ENCODE measurements at regions not wholly inside any gene's neighbourhood (a gene's known extent, or its start where the extent isn't known, plus 50 kb on each side); places are given as distances from the start of the nearest gene placed in this dataset.
"Not testable (repeated sequence)": the region's sequence is repeated elsewhere in the genome, so short reads cannot be mapped to it uniquely, and the experiment has no call there.

DNA sequence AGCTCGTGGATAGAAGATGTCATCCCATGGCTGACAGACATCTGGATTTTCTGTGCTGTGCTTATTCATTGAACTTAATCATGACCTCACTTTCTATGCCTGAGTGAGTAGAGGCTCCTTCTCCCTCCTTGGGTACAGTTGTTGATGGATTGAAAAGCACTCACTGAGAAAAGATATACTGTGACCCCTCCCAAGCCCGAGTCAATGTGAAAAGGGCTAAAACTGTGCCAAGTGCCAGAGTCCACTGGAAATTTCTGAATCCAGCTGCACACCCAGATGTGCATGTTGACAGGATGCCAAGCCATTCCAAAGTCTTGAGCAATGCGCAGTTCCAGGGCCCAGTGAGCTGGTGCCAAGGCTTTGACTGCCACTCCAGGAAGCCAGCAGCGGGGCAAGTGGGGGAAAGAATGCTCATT is 473.0 kb downstream of the NTRK2 start:
- DNase-seq, result peak; percentile 4

DNA sequence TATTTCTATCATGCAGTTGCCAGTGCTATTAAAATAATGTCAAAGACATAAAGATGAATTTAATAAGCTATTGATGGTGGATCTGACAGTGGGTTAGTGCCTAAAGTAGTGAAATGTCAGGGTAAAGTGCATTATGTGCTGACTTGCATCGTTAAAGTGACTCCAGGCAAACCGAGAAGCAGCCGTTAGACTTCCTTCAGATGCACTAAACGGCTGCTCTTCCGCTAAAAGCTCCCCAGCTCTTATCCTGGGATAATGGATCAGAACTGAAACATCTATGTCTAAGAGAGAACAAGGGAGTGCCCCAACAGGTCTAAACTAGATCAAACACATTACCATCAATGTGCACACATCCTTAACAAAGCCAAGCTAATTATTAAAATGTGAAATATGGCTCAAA is 468.2 kb downstream of the NTRK2 start:
- no peak for DNase-seq

GRCh38 chr9:85136987-85137386 is 467.5 kb downstream of the NTRK2 start:
- DNase-seq, result no peak

GRCh38 chr9:85136507-85136906 is 467.0 kb downstream of the NTRK2 start:
- no peak for DNase-seq

GRCh38 chr9:85130764-85131163 is 461.2 kb downstream of the NTRK2 start:
- DNase-seq, result no peak

DNA sequence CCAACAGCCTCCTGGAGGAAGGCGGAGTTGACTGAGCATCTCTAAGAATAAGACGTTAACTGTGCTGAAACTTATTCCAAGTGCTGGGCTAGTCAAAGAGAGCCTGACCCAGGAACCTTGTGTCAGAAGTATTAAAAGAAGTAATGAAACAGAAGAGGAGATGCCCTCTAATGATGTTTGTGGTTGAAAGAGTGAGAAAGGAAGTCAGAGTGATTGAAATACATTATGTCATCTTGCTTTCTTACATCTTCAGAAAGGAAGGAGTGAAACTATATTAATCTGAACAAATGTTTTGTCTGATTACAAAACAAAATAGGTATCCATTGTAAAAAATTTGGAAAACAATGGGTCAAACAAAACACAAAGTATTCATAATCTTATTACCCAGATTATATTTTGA is 460.7 kb downstream of the NTRK2 start:
- no peak for DNase-seq

DNA sequence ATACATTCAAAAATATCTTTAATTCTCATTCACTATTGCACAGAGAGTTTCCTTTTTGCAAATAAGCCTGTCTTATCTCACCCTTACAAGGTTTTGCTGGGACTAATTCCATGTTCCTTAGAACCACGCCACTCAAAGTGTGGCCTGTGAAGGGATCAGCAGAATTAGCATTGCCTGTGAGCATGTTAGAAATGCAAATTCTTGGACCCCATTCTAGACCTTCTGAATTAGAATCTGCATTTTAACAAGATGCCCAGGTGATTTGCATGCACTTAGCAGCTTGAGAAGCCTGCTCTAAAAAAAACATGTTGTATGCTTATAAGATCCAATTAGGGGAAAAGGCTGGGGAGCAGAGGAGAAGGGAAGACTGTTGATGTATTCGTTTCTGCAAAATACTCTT is 460.0 kb downstream of the NTRK2 start:
- no peak for DNase-seq

- peak; percentile 14 for DNase-seq
These were observed 449.6 kb downstream of the NTRK2 start for GRCh38 chr9:85118990-85119755.

DNA sequence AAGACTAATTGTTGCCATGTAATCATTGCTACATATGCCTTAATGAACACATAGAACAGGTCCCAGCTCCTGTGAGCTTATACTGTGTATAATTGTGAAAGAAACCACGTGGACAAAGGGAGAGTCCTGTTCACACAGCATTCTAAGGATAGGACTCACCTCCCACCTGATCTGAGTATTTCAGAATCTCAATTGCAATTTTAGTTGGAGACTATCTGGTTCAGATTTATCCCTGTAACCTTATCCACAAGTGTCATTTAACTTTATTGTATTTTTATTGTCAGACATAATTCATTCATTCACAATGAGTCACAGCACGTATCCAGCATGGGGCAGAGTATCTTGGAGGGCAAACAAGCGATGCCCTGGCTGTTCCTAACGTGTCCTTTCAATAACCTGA is 448.3 kb downstream of the NTRK2 start:
- DNase-seq, result no peak

DNA sequence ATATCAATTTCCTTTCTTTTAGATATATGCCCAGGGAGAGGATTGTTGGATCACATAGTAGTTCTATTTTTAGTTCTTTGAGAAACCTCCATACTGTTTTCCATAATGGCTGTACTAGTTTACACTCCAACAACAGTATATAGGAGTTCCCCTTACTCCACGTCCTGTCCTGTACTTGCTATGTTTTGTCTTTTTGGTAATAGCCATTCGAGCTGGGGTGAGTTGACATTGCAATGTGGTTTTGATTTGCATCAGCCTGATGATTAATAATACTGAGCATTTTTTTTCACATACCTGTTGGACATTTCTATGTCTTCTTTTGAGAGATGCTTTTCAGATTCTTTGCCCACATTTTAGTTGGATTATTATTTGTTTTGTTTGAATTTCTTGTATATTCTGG is 445.9 kb downstream of the NTRK2 start:
- peak; percentile 32 for DNase-seq

GRCh38 chr9:85114799-85115198 is 445.3 kb downstream of the NTRK2 start:
- DNase-seq, result peak; percentile 28

GRCh38 chr9:85112933-85113418 is 443.4 kb downstream of the NTRK2 start:
- DNase-seq, result no peak

- DNase-seq, result no peak
These were observed 442.9 kb downstream of the NTRK2 start for GRCh38 chr9:85112391-85112790.

DNA sequence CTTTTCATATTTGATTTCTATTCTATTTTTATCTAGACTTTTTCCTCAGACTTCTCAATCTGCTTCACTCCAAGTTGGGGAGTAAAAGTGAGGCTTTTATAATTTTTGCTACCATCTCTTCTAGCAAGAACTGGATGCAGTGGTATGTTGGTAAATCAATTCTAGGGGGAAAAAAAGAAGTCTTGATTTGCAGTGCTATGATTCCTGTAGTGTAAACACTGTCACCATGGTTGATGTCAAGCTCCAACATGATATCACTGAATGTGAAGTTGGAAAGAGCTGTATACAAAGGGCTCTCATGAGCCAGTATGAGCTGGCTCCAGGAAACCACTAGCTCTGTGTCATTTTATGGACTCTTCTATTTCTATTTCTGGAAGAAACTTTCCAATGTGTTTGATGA is 439.2 kb downstream of the NTRK2 start:
- no peak for DNase-seq

GRCh38 chr9:85108229-85108628 is 438.7 kb downstream of the NTRK2 start:
- DNase-seq, result no peak

- no peak for DNase-seq
These were observed 419.9 kb downstream of the NTRK2 start for GRCh38 chr9:85089188-85089969.

- no peak for DNase-seq
These were observed 412.4 kb downstream of the NTRK2 start for GRCh38 chr9:85081963-85082362.

- DNase-seq, result no peak
These were observed 409.8 kb downstream of the NTRK2 start for GRCh38 chr9:85079349-85079748.

DNA sequence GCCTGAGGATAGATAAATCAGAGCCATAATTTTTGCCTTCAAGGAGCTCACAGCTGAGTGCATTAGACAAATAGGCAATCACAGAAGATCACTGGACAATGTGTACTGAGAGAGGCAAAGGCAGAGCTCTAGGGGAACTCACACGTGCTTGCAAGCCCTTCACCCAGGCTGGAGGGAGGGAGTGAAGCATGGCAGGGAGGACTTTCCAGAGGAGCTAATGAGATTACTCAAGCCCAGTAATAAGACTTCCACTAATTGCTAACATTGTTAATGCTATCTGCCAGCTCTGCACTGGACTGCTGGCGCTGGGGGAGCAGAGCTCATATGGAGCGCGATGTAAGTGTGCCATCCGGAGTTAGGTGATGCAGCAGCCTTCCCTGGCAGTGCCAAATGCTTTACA is 408.4 kb downstream of the NTRK2 start:
- DNase-seq, result no peak

- not testable (repeated sequence) for DNase-seq
These were observed 407.6 kb downstream of the NTRK2 start for GRCh38 chr9:85077146-85077545.

Data from fibroblast of upper back skin (primary cell).